ENCODE measurements at regions not wholly inside any gene's neighbourhood (a gene's known extent, or its start where the extent isn't known, plus 50 kb on each side); places are given as distances from the start of the nearest gene placed in this dataset.

GRCh38 chr19:56983804-56984203 lies 136.0 kb upstream of the USP29 start:
- Histone ChIP-seq H3K4me1 (no peaks in the 10 kb centered on the region), H3K27ac (no peak overlapping the region), H3K4me3 (no peak overlapping the region), H3K27me3 (no peaks in the 10 kb centered on the region), H3K36me3 (no peaks in the 10 kb centered on the region), H3K9me3 (no peaks in the 10 kb centered on the region)
- no peak for DNase-seq (ENCODE audit: extremely low spot score in 2 of 2)
- intact Hi-C loops (cut with DNase I): no loop called here
- TF ChIP-seq POLR2A (IDR thresholded peaks at IDR 0.05) (no peak), POLR2AphosphoS5 (IDR thresholded peaks at IDR 0.05; ENCODE audit: insufficient read depth in 1 of 2, low read depth in 1 of 2) (no peak), CTCF (IDR thresholded peaks at IDR 0.05) (no peak)

- DNase-seq (ENCODE audit: extremely low spot score in 2 of 2): no peak
- intact Hi-C loops (cut with DNase I): no loop called here
- H3K4me3 ChIP-seq: no peak overlapping the region
- H3K36me3 ChIP-seq: no peaks in the 10 kb centered on the region
- no peaks in the 10 kb centered on the region for H3K4me1 ChIP-seq
- H3K27ac ChIP-seq: no peak overlapping the region
- H3K27me3 ChIP-seq: no peaks in the 10 kb centered on the region
- TF ChIP-seq POLR2A (IDR thresholded peaks at IDR 0.05): no peak
- no peak for TF ChIP-seq POLR2AphosphoS5 (IDR thresholded peaks at IDR 0.05; ENCODE audit: insufficient read depth in 1 of 2, low read depth in 1 of 2)
- TF ChIP-seq CTCF (IDR thresholded peaks at IDR 0.05): no peak
- H3K9me3 ChIP-seq: no peaks in the 10 kb centered on the region
These were observed 133.4 kb upstream of the USP29 start for GRCh38 chr19:56986386-56986785.

GRCh38 chr19:56987184-56987583 lies 132.6 kb upstream of the USP29 start:
- Histone ChIP-seq H3K9me3 (no peaks in the 10 kb centered on the region), H3K36me3 (no peaks in the 10 kb centered on the region), H3K4me1 (no peaks in the 10 kb centered on the region), H3K27me3 (no peaks in the 10 kb centered on the region), H3K27ac (no peak overlapping the region), H3K4me3 (no peak overlapping the region)
- intact Hi-C loops (cut with DNase I): no loop called here
- DNase-seq (ENCODE audit: extremely low spot score in 2 of 2): no peak
- TF ChIP-seq POLR2A (IDR thresholded peaks at IDR 0.05): no peak
- TF ChIP-seq POLR2AphosphoS5 (IDR thresholded peaks at IDR 0.05; ENCODE audit: insufficient read depth in 1 of 2, low read depth in 1 of 2): no peak
- no peak for TF ChIP-seq CTCF (IDR thresholded peaks at IDR 0.05)

- Histone ChIP-seq H3K4me1 (no peaks in the 10 kb centered on the region), H3K4me3 (no peak overlapping the region), H3K36me3 (no peaks in the 10 kb centered on the region), H3K9me3 (no peaks in the 10 kb centered on the region), H3K27me3 (no peaks in the 10 kb centered on the region), H3K27ac (no peak overlapping the region)
- TF ChIP-seq CTCF (IDR thresholded peaks at IDR 0.05) (no peak), POLR2A (IDR thresholded peaks at IDR 0.05) (no peak), POLR2AphosphoS5 (IDR thresholded peaks at IDR 0.05; ENCODE audit: insufficient read depth in 1 of 2, low read depth in 1 of 2) (no peak)
- DNase-seq (ENCODE audit: extremely low spot score in 2 of 2): no peak
- intact Hi-C loops (cut with DNase I): no loop called here
These were observed 131.5 kb upstream of the USP29 start for GRCh38 chr19:56988299-56988698.

- H3K4me1 ChIP-seq: no peaks in the 10 kb centered on the region
- intact Hi-C loops (cut with DNase I): no loop called here
- no peaks in the 10 kb centered on the region for H3K9me3 ChIP-seq
- H3K4me3 ChIP-seq: no peak overlapping the region
- no peak overlapping the region for H3K27ac ChIP-seq
- H3K27me3 ChIP-seq: no peaks in the 10 kb centered on the region
- H3K36me3 ChIP-seq: no peaks in the 10 kb centered on the region
- TF ChIP-seq CTCF (IDR thresholded peaks at IDR 0.05) (no peak), POLR2A (IDR thresholded peaks at IDR 0.05) (no peak)
- DNase-seq (ENCODE audit: extremely low spot score in 2 of 2): no peak
These were observed 127.9 kb upstream of the USP29 start for GRCh38 chr19:56991912-56992311.
